Fibroblast of lung (primary cell): ENCODE measurements at regions not wholly inside any gene's neighbourhood (a gene's known extent, or its start where the extent isn't known, plus 50 kb on each side); places are given as distances from the start of the nearest gene placed in this dataset.

Source experiments
- DNase-seq, 2 donors: peaks; one replicate each; pipeline versions ENCODE4 v3.0.0 to v3.0.0-alpha.2; 2010; ENCODE audit warnings: low read depth in 2 of 2
- H2AFZ ChIP-seq: 2 replicates; pipeline ENCODE4 v1.5.1; 2012; ENCODE audit warnings: low read length, control low read depth, inconsistent platforms
- H3K27ac ChIP-seq: 2 replicates; pipeline ENCODE4 v1.5.1; 2011; ENCODE audit warnings: low read length, control low read depth; ENCODE audit not compliant: insufficient read depth
- H3K27me3 ChIP-seq: 2 replicates; pipeline ENCODE4 v1.5.1; 2011; ENCODE audit warnings: mild to moderate bottlenecking, low read length; ENCODE audit not compliant: control insufficient read depth, insufficient read depth
- H3K36me3 ChIP-seq: 2 replicates; pipeline ENCODE4 v1.5.1; 2011; ENCODE audit warnings: low read length; ENCODE audit not compliant: control insufficient read depth, insufficient read depth
- H3K4me1 ChIP-seq: 2 replicates; pipeline ENCODE4 v1.5.1; 2011; ENCODE audit warnings: low read length; ENCODE audit not compliant: control insufficient read depth, insufficient read depth; ENCODE audit errors: extremely low read depth
- H3K4me2 ChIP-seq: 2 replicates; pipeline ENCODE4 v1.5.1; 2011; ENCODE audit warnings: low read length, control low read depth; ENCODE audit not compliant: insufficient read depth; ENCODE audit errors: extremely low read depth
- H3K4me3 ChIP-seq, 4 experiments: fragments of 200-600 bp in 1 of 4; sonication (generic) in 1 of 4; replicated peaks in 1 of 4; 2 replicates each; pipeline ENCODE4 v1.5.1; 2011 to 2016; ENCODE audit warnings: low read length in 4 of 4, low read depth in 3 of 4, mild to moderate bottlenecking in 3 of 4, control low read depth in 2 of 4, inconsistent platforms in 1 of 4, mixed read lengths in 1 of 4; ENCODE audit not compliant: insufficient read depth in 1 of 4; ENCODE audit errors: control extremely low read depth in 1 of 4
- H3K79me2 ChIP-seq: 2 replicates; pipeline ENCODE4 v1.5.1; 2012; ENCODE audit warnings: mild to moderate bottlenecking, low read length, inconsistent platforms; ENCODE audit not compliant: control insufficient read depth, insufficient read depth
- H3K9ac ChIP-seq: 2 replicates; pipeline ENCODE4 v1.5.1; 2011; ENCODE audit warnings: mild to moderate bottlenecking, low read length, control low read depth; ENCODE audit not compliant: insufficient read depth
- H3K9me3 ChIP-seq: 2 replicates; pipeline ENCODE4 v1.5.1; 2012; ENCODE audit warnings: low read depth, low read length; ENCODE audit not compliant: control insufficient read depth, insufficient read depth
- H4K20me1 ChIP-seq: 2 replicates; pipeline ENCODE4 v1.5.1; 2011; ENCODE audit warnings: low read length; ENCODE audit not compliant: control insufficient read depth, insufficient read depth; ENCODE audit errors: extremely low read depth
- EZH2 ChIP-seq: IDR thresholded peaks from 2 replicates; pipeline ENCODE4 v1.5.1; 2012; ENCODE audit warnings: low read length, control low read depth, mild to moderate bottlenecking; ENCODE audit errors: missing control alignments
- TF ChIP-seq, protein P1 (sequence below), 2 donors: IDR thresholded peaks in 1 of 2; conservative IDR thresholded peaks in 1 of 2; 1 replicate in 1 of 2; 2 replicates in 1 of 2; pipeline ENCODE4 v1.5.1; 2011 to 2012; ENCODE audit warnings: low read length in 2 of 2, control low read depth in 1 of 2, inconsistent platforms in 1 of 2, low read depth in 1 of 2, mild to moderate bottlenecking in 1 of 2

DNA sequence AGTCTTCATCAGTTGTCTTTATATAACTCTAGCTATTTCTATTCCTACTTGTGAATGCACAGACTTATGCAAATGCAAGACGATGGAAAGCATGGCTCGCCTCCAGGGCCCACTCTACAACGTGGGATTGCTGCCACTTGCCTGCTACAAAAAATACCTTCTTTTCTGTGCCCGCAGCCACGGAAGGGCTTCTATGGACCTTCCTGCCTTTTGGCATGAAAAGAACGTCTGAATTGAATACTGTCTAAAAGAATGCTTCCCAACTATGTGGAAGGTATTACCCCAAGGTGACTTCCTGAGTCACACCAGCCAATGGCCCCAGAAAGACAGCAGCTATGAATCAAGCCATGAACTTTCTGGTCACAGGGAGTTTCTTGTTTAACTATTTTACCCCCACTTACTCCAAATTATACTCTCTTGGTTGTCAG is 261.2 kb downstream of the HIVEP2 start:
- Histone ChIP-seq H3K9ac (no peak overlapping the region), H3K4me2 (no peak overlapping the region), H3K36me3 (no peaks in the 10 kb centered on the region), H4K20me1 (no peaks in the 10 kb centered on the region), H3K9me3 (no peaks in the 10 kb centered on the region), H2AFZ (no peak overlapping the region), H3K4me1 (no peaks in the 10 kb centered on the region), H3K79me2 (no peaks in the 10 kb centered on the region), H3K27me3 (peaks cover 2% of the 10 kb centered on the region), H3K4me3 (no peak overlapping the region), H3K27ac (no peak overlapping the region)
- no peak for TF ChIP-seq EZH2
- TF ChIP-seq, protein P1, sequence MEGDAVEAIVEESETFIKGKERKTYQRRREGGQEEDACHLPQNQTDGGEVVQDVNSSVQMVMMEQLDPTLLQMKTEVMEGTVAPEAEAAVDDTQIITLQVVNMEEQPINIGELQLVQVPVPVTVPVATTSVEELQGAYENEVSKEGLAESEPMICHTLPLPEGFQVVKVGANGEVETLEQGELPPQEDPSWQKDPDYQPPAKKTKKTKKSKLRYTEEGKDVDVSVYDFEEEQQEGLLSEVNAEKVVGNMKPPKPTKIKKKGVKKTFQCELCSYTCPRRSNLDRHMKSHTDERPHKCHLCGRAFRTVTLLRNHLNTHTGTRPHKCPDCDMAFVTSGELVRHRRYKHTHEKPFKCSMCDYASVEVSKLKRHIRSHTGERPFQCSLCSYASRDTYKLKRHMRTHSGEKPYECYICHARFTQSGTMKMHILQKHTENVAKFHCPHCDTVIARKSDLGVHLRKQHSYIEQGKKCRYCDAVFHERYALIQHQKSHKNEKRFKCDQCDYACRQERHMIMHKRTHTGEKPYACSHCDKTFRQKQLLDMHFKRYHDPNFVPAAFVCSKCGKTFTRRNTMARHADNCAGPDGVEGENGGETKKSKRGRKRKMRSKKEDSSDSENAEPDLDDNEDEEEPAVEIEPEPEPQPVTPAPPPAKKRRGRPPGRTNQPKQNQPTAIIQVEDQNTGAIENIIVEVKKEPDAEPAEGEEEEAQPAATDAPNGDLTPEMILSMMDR (conservative IDR thresholded peaks at IDR 0.05 in 1 of 2, IDR thresholded peaks at IDR 0.05 in 1 of 2; ENCODE audit: low read depth in 1 of 2, low read length in 2 of 2) = no peak
- peak in 1 of 2 donors; percentile 56 for DNase-seq

DNA sequence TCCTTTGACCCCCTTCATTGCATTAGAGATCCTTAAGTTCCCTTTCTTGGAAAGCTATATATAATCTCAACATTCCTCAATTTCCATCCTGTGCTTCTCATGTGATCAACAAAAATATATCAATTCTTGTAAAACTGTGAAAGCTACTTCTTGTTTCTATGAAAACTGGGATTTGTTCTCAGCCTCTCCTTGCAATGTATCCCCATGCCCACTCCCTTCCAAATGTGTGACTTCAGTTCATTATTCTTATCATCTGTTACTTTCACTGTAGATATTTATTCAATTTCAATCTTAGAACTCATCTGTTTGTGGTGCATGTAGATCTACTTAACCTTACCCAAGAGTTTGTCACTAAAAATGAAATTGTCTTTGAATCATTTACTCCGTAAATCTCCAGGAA is 260.6 kb downstream of the HIVEP2 start:
- H3K36me3 ChIP-seq = no peaks in the 10 kb centered on the region
- no peak for DNase-seq
- no peak overlapping the region for H2AFZ ChIP-seq
- no peak overlapping the region for H3K4me3 ChIP-seq
- no peaks in the 10 kb centered on the region for H3K4me1 ChIP-seq
- H3K79me2 ChIP-seq = no peaks in the 10 kb centered on the region
- no peak for TF ChIP-seq EZH2
- TF ChIP-seq, protein P1 (conservative IDR thresholded peaks at IDR 0.05 in 1 of 2, IDR thresholded peaks at IDR 0.05 in 1 of 2; ENCODE audit: low read depth in 1 of 2, low read length in 2 of 2) = no peak
- H3K27me3 ChIP-seq = peaks cover 2% of the 10 kb centered on the region
- H3K9ac ChIP-seq = no peak overlapping the region
- no peaks in the 10 kb centered on the region for H3K9me3 ChIP-seq
- H3K27ac ChIP-seq = no peak overlapping the region
- H3K4me2 ChIP-seq = no peak overlapping the region
- H4K20me1 ChIP-seq = no peaks in the 10 kb centered on the region

DNA sequence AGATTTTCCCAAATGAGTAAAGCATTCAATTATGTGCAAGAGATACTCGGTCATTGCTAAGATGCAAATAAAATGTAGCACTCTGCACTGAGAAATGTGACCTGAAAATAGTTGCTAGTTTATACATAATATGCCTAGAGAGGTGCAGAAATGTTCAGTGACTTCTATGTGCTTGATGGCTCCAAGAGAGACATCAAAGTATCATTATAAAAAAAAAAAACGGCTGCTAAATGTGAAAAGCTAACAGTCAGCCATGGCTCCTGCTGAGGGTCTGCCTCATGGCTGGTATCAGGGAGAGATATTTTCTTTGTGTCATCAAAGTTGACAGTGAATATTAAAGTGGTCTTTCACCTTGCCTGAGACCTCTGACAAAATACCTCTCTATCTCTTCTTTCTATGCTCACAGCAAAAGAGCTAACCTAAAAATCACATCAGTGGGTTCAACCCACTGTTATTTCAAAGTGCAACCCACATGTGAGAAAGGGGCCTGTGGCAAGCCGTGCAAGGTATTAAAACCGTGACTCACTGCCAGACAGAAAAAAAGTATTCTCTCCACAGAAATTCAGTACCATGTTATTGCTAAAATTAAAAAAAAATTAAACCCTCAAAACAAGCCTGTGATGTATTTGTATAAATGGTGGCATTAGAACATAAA is 259.0 kb downstream of the HIVEP2 start:
- H4K20me1 ChIP-seq = no peaks in the 10 kb centered on the region
- H3K27ac ChIP-seq = no peak overlapping the region
- no peaks in the 10 kb centered on the region for H3K36me3 ChIP-seq
- TF ChIP-seq, protein P1 (conservative IDR thresholded peaks at IDR 0.05 in 1 of 2, IDR thresholded peaks at IDR 0.05 in 1 of 2; ENCODE audit: low read depth in 1 of 2, low read length in 2 of 2) = no peak
- TF ChIP-seq EZH2 = no peak
- no peak overlapping the region for H3K4me2 ChIP-seq
- no peak overlapping the region for H3K4me3 ChIP-seq
- H2AFZ ChIP-seq = no peak overlapping the region
- no peaks in the 10 kb centered on the region for H3K79me2 ChIP-seq
- H3K9me3 ChIP-seq = no peaks in the 10 kb centered on the region
- H3K27me3 ChIP-seq = peaks cover 2% of the 10 kb centered on the region
- H3K4me1 ChIP-seq = no peaks in the 10 kb centered on the region
- no peak overlapping the region for H3K9ac ChIP-seq
- DNase-seq = no peak
